Mesothelial cell of epicardium (in vitro differentiated cells): ENCODE measurements at regions not wholly inside any gene's neighbourhood (a gene's known extent, or its start where the extent isn't known, plus 50 kb on each side); places are given as distances from the start of the nearest gene placed in this dataset.
"Not testable (repeated sequence)": the region's sequence is repeated elsewhere in the genome, so short reads cannot be mapped to it uniquely, and the experiment has no call there.

ENCODE experiments used
- DNase-seq, 2 experiments: peaks; one replicate each; pipeline ENCODE4 v3.0.0; 2021; ENCODE audit warnings: low spot score in 2 of 2; ENCODE audit not compliant: unreplicated experiment in 2 of 2
- H3K27ac Mint-ChIP-seq: 2 replicates; pipeline ENCODE4 v1.8.0; 2021; ENCODE audit warnings: mixed read lengths
- H3K27me3 Mint-ChIP-seq: 2 replicates; pipeline ENCODE4 v1.8.0; 2021; ENCODE audit warnings: low read depth, mixed read lengths
- H3K36me3 Mint-ChIP-seq: 2 replicates; pipeline ENCODE4 v1.8.0; 2021; ENCODE audit warnings: mixed read lengths
- H3K4me1 Mint-ChIP-seq: 2 replicates; pipeline ENCODE4 v1.8.0; 2021; ENCODE audit warnings: mixed read lengths
- H3K4me3 Mint-ChIP-seq: 2 replicates; pipeline ENCODE4 v1.8.0; 2021; ENCODE audit warnings: mild to moderate bottlenecking, moderate library complexity, mixed read lengths
- H3K9me3 Mint-ChIP-seq: 2 replicates; pipeline ENCODE4 v1.8.0; 2021; ENCODE audit warnings: mixed read lengths
- CTCF ChIP-seq: fragments of 200-600 bp; sonication (generic); IDR thresholded peaks from one replicate; pipeline ENCODE4 v1.5.0; 2021; ENCODE audit warnings: antibody characterized with exemption; ENCODE audit not compliant: unreplicated experiment

- TF ChIP-seq CTCF: no peak
- no peaks in the 10 kb centered on the region for H3K36me3 Mint-ChIP-seq
- peaks cover 17% of the 10 kb centered on the region for H3K4me1 Mint-ChIP-seq
- DNase-seq: no peak
- no peaks in the 10 kb centered on the region for H3K9me3 Mint-ChIP-seq
- no peaks in the 10 kb centered on the region for H3K27me3 Mint-ChIP-seq
- H3K4me3 Mint-ChIP-seq: no peak overlapping the region
- no peak overlapping the region for H3K27ac Mint-ChIP-seq
Observed at GRCh38 chr1:188825471-188825870, 1652.2 kb downstream of the BRINP3 start.

GRCh38 chr1:188826800-188827199, 1650.9 kb downstream of the BRINP3 start:
- DNase-seq: no peak
- Mint-ChIP-seq H3K4me3 (no peak overlapping the region), H3K36me3 (no peaks in the 10 kb centered on the region), H3K27me3 (no peaks in the 10 kb centered on the region), H3K27ac (no peak overlapping the region), H3K4me1 (peaks cover 13% of the 10 kb centered on the region), H3K9me3 (no peaks in the 10 kb centered on the region)
- TF ChIP-seq CTCF: no peak

GRCh38 chr1:188827400-188827799, 1650.3 kb downstream of the BRINP3 start:
- H3K4me3 Mint-ChIP-seq: no peak overlapping the region
- H3K4me1 Mint-ChIP-seq: peaks cover 7% of the 10 kb centered on the region
- peak overlapping the region; percentile 30 for H3K27ac Mint-ChIP-seq
- no peak for TF ChIP-seq CTCF
- no peak for DNase-seq
- no peaks in the 10 kb centered on the region for H3K36me3 Mint-ChIP-seq
- H3K27me3 Mint-ChIP-seq: no peaks in the 10 kb centered on the region
- no peaks in the 10 kb centered on the region for H3K9me3 Mint-ChIP-seq

- not testable (repeated sequence) for DNase-seq, H3K27me3 Mint-ChIP-seq, H3K4me1 Mint-ChIP-seq, H3K36me3 Mint-ChIP-seq, H3K27ac Mint-ChIP-seq, H3K4me3 Mint-ChIP-seq
- H3K9me3 Mint-ChIP-seq: peaks cover 14% of the 10 kb centered on the region
Observed at GRCh38 chr1:188841111-188841696, 1636.5 kb downstream of the BRINP3 start.

- Mint-ChIP-seq H3K4me3 (no peak overlapping the region), H3K27me3 (no peaks in the 10 kb centered on the region), H3K36me3 (no peaks in the 10 kb centered on the region), H3K27ac (no peak overlapping the region), H3K9me3 (no peaks in the 10 kb centered on the region), H3K4me1 (peaks cover 1% of the 10 kb centered on the region)
- no peak for TF ChIP-seq CTCF
- DNase-seq: no peak
Observed at GRCh38 chr1:188846468-188846867, 1631.2 kb downstream of the BRINP3 start.

- Mint-ChIP-seq H3K4me1 (no peaks in the 10 kb centered on the region), H3K4me3 (no peak overlapping the region), H3K9me3 (peaks cover 22% of the 10 kb centered on the region), H3K36me3 (no peaks in the 10 kb centered on the region), H3K27me3 (no peaks in the 10 kb centered on the region), H3K27ac (no peak overlapping the region)
- no peak for DNase-seq
- TF ChIP-seq CTCF: no peak
Observed at GRCh38 chr1:188857526-188858087, 1620.1 kb downstream of the BRINP3 start.
